Neural progenitor cell (in vitro differentiated cells): ENCODE measurements at regions not wholly inside any gene's neighbourhood (a gene's known extent, or its start where the extent isn't known, plus 50 kb on each side); places are given as distances from the start of the nearest gene placed in this dataset.

Experiments
- DNase-seq: peaks from one replicate; pipeline ENCODE4 v3.0.0-alpha.2; 2016; ENCODE audit warnings: low spot score
- H2AFZ ChIP-seq: fragments of 200-600 bp; sonication (generic); replicated peaks from 2 replicates; pipeline ENCODE4 v1.6.1; 2016; ENCODE audit warnings: antibody characterized with exemption
- H3F3A ChIP-seq: fragments of 200-600 bp; sonication (generic); 2 replicates; pipeline ENCODE4 v1.6.1; 2016; ENCODE audit warnings: antibody characterized with exemption, low read depth
- H3K27ac ChIP-seq: fragments of 200-600 bp; sonication (generic); 2 replicates; pipeline ENCODE4 v1.5.1; 2016; ENCODE audit warnings: mild to moderate bottlenecking
- H3K27me3 ChIP-seq: fragments of 200-600 bp; sonication (generic); 2 replicates; pipeline ENCODE4 v1.6.1; 2016; ENCODE audit warnings: mild to moderate bottlenecking, moderate library complexity
- H3K36me3 ChIP-seq: fragments of 200-600 bp; sonication (generic); 2 replicates; pipeline ENCODE4 v1.5.1; 2016
- H3K4me1 ChIP-seq: fragments of 200-600 bp; sonication (generic); 2 replicates; pipeline ENCODE4 v1.6.1; 2016; ENCODE audit warnings: mixed run types
- H3K4me2 ChIP-seq: fragments of 200-600 bp; sonication (generic); 2 replicates; pipeline ENCODE4 v1.6.1; 2016
- H3K4me3 ChIP-seq: fragments of 200-600 bp; sonication (generic); 2 replicates; pipeline ENCODE4 v1.5.1; 2016
- H3K79me2 ChIP-seq: fragments of 200-600 bp; sonication (generic); 2 replicates; pipeline ENCODE4 v1.6.1; 2016; ENCODE audit warnings: low read depth
- H3K9ac ChIP-seq: fragments of 200-600 bp; sonication (generic); 2 replicates; pipeline ENCODE4 v1.6.1; 2016
- H3K9me3 ChIP-seq: fragments of 200-600 bp; sonication (generic); 2 replicates; pipeline ENCODE4 v1.5.1; 2016; ENCODE audit warnings: low read depth
- H4K20me1 ChIP-seq: fragments of 200-600 bp; sonication (generic); 2 replicates; pipeline ENCODE4 v1.6.1; 2016; ENCODE audit warnings: low read depth
- H3K27ac Mint-ChIP-seq: 3 replicates; pipeline ENCODE4 v1.8.0; 2021; ENCODE audit warnings: mixed read lengths
- H3K27me3 Mint-ChIP-seq: 2 replicates; pipeline ENCODE4 v1.8.0; 2022; ENCODE audit warnings: low read depth, mild to moderate bottlenecking, inconsistent platforms, moderate library complexity, mixed read lengths; ENCODE audit not compliant: insufficient read depth
- H3K36me3 Mint-ChIP-seq: 3 replicates; pipeline ENCODE4 v1.8.0; 2021; ENCODE audit warnings: mixed read lengths
- H3K4me1 Mint-ChIP-seq: 3 replicates; pipeline ENCODE4 v1.8.0; 2021; ENCODE audit warnings: mixed read lengths
- H3K4me3 Mint-ChIP-seq: 3 replicates; pipeline ENCODE4 v1.8.0; 2021; ENCODE audit warnings: mild to moderate bottlenecking, moderate library complexity, mixed read lengths
- H3K9me3 Mint-ChIP-seq: 3 replicates; pipeline ENCODE4 v1.8.0; 2020; ENCODE audit warnings: mixed read lengths
- EZH2 ChIP-seq: fragments of 200-600 bp; sonication (generic); IDR thresholded peaks from 2 replicates; pipeline ENCODE4 v1.6.1; 2017; ENCODE audit warnings: antibody characterized with exemption, mild to moderate bottlenecking, moderate library complexity
- EZH2phosphoT487 ChIP-seq: fragments of 200-600 bp; sonication (generic); IDR thresholded peaks from 2 replicates; pipeline ENCODE4 v1.6.1; 2017; ENCODE audit warnings: antibody characterized with exemption
- TF ChIP-seq, protein P1 (sequence below): fragments of 200-600 bp; sonication (generic); IDR thresholded peaks from 2 replicates; pipeline ENCODE4 v1.5.1; 2017; ENCODE audit warnings: antibody characterized with exemption, mild to moderate bottlenecking

DNA sequence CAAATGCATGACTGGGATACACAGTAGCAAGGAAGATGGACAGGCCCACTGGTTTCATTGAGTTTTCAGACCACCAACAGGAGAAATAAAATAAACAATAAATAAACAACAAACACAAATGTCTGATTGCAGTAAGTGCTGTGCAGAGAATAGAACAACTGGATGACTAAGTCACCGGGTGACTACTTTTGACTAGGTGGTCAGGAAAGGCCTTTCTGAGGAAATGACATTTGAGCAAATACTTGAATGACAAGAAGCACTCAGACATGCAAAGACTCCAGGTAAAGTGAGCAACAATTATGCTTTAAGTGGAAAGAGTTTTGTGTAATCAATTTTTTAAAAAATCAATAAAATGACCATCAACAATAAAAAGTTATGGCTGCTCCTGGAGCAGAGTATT, 137.7 kb downstream of the BTC start:
- Histone ChIP-seq H4K20me1 (no peaks in the 10 kb centered on the region), H3K27ac (no peak overlapping the region), H3K36me3 (no peaks in the 10 kb centered on the region), H3F3A (no peaks in the 10 kb centered on the region), H3K4me1 (no peaks in the 10 kb centered on the region), H3K79me2 (no peaks in the 10 kb centered on the region), H2AFZ (no peak overlapping the region), H3K4me3 (no peak overlapping the region), H3K9me3 (no peaks in the 10 kb centered on the region), H3K9ac (no peak overlapping the region), H3K4me2 (no peak overlapping the region), H3K27me3 (no peaks in the 10 kb centered on the region)
- Mint-ChIP-seq H3K4me3 (no peak overlapping the region), H3K27ac (no peak overlapping the region), H3K36me3 (no peaks in the 10 kb centered on the region), H3K4me1 (peaks cover 3% of the 10 kb centered on the region), H3K9me3 (no peaks in the 10 kb centered on the region), H3K27me3 (no peaks in the 10 kb centered on the region)
- TF ChIP-seq, protein P1, sequence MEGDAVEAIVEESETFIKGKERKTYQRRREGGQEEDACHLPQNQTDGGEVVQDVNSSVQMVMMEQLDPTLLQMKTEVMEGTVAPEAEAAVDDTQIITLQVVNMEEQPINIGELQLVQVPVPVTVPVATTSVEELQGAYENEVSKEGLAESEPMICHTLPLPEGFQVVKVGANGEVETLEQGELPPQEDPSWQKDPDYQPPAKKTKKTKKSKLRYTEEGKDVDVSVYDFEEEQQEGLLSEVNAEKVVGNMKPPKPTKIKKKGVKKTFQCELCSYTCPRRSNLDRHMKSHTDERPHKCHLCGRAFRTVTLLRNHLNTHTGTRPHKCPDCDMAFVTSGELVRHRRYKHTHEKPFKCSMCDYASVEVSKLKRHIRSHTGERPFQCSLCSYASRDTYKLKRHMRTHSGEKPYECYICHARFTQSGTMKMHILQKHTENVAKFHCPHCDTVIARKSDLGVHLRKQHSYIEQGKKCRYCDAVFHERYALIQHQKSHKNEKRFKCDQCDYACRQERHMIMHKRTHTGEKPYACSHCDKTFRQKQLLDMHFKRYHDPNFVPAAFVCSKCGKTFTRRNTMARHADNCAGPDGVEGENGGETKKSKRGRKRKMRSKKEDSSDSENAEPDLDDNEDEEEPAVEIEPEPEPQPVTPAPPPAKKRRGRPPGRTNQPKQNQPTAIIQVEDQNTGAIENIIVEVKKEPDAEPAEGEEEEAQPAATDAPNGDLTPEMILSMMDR: no peak
- TF ChIP-seq EZH2phosphoT487 (no peak), EZH2 (no peak)
- DNase-seq: no peak

DNA sequence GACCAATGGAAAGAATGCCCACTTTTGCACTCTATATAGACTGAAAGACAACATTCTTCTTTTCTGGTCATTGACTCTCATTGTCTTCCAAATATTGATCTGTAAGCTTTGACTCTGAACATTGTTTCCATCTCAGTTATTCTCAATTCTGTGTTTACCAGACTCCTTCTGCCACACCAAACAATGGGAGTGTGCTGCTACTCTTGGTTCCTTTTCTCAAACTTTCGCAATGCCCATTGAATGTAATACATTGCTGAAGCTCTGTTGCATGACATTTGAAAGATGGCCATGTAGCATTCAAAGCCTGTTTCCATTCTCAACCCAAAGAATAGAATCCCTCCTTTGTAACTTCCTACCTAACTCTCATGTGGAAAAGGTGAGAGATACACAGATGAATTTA, 136.2 kb downstream of the BTC start:
- TF ChIP-seq EZH2phosphoT487 (no peak), EZH2 (no peak)
- TF ChIP-seq, protein P1: no peak
- H3K4me3 ChIP-seq: no peak overlapping the region
- H3K27me3 ChIP-seq: no peaks in the 10 kb centered on the region
- no peak overlapping the region for H2AFZ ChIP-seq
- no peaks in the 10 kb centered on the region for H3F3A ChIP-seq
- Mint-ChIP-seq H3K27ac (no peak overlapping the region), H3K4me1 (peaks cover 3% of the 10 kb centered on the region), H3K36me3 (no peaks in the 10 kb centered on the region), H3K9me3 (no peaks in the 10 kb centered on the region), H3K4me3 (no peak overlapping the region), H3K27me3 (no peaks in the 10 kb centered on the region)
- H3K4me2 ChIP-seq: no peak overlapping the region
- DNase-seq: no peak
- no peaks in the 10 kb centered on the region for H3K36me3 ChIP-seq
- H4K20me1 ChIP-seq: no peaks in the 10 kb centered on the region
- no peaks in the 10 kb centered on the region for H3K9me3 ChIP-seq
- no peaks in the 10 kb centered on the region for H3K4me1 ChIP-seq
- no peaks in the 10 kb centered on the region for H3K79me2 ChIP-seq
- H3K9ac ChIP-seq: no peak overlapping the region
- no peak overlapping the region for H3K27ac ChIP-seq

DNA sequence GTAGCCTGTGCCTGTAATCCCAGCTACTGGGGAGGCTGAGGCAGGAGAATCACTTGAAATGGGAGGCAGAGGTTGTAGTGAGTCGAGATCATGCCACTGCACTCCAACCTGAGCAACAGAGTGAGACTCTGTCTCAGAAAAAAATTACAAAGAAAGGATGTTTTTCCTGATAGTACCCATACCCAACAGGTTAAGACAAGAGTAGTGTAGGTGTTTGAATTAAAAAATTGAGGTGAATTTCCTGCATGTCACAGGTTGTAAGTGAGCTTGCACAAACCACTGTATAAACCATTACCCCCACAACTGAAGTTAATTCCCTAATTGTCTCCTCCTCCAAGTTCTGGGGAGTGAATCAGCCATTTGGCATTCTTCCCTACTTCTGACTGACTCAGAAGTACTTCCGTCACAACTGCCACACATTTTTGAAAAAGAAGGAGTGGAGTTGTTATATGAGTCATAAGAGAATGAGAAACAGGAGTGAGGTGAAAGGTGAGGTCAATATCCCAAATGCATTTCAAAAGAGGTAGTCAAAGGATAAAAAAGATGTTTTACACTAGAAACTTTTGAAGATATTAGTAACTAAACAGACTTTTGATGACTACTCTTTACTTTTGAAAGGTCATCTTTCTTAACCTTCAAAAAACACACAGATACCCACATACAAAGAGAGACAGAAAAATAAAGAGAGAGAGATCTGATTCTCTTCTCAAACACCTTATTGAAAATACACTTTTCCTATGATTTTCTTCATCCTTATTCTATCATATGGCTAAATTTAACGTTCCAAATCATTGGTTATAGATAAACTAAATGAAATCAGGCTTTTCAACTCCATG, 134.5 kb downstream of the BTC start:
- Histone ChIP-seq H3K36me3 (no peaks in the 10 kb centered on the region), H3F3A (no peaks in the 10 kb centered on the region), H3K9me3 (no peaks in the 10 kb centered on the region), H2AFZ (no peak overlapping the region), H3K27me3 (no peaks in the 10 kb centered on the region), H3K27ac (no peak overlapping the region), H4K20me1 (no peaks in the 10 kb centered on the region), H3K4me3 (no peak overlapping the region), H3K4me2 (no peak overlapping the region), H3K4me1 (peaks cover 13% of the 10 kb centered on the region), H3K79me2 (no peaks in the 10 kb centered on the region), H3K9ac (no peak overlapping the region)
- peaks cover 8% of the 10 kb centered on the region for H3K4me1 Mint-ChIP-seq
- H3K4me3 Mint-ChIP-seq: no peak overlapping the region
- no peak for DNase-seq
- H3K27me3 Mint-ChIP-seq: no peaks in the 10 kb centered on the region
- no peaks in the 10 kb centered on the region for H3K36me3 Mint-ChIP-seq
- no peaks in the 10 kb centered on the region for H3K9me3 Mint-ChIP-seq
- H3K27ac Mint-ChIP-seq: no peak overlapping the region
- TF ChIP-seq EZH2phosphoT487 (no peak), EZH2 (no peak)
- TF ChIP-seq, protein P1: no peak
